Epithelial cell of esophagus (primary cell): ENCODE measurements at regions not wholly inside any gene's neighbourhood (a gene's known extent, or its start where the extent isn't known, plus 50 kb on each side); places are given as distances from the start of the nearest gene placed in this dataset.
A peak's percentile ranks its signal among the peaks of the same experiment; 100 is the strongest.

Experiments used
- DNase-seq: peaks from one replicate; pipeline ENCODE4 v3.0.0; 2010; ENCODE audit warnings: low read depth
- H3K4me3 ChIP-seq: 2 replicates; pipeline ENCODE4 v1.5.1; 2011; ENCODE audit warnings: mild to moderate bottlenecking, low read length, control low read depth
- TF ChIP-seq, protein P1 (sequence below): IDR thresholded peaks from 2 replicates; pipeline ENCODE4 v1.5.1; 2011; ENCODE audit warnings: low read depth, mild to moderate bottlenecking, low read length, control low read depth, inconsistent platforms; ENCODE audit not compliant: insufficient read depth; ENCODE audit errors: missing control alignments

DNA sequence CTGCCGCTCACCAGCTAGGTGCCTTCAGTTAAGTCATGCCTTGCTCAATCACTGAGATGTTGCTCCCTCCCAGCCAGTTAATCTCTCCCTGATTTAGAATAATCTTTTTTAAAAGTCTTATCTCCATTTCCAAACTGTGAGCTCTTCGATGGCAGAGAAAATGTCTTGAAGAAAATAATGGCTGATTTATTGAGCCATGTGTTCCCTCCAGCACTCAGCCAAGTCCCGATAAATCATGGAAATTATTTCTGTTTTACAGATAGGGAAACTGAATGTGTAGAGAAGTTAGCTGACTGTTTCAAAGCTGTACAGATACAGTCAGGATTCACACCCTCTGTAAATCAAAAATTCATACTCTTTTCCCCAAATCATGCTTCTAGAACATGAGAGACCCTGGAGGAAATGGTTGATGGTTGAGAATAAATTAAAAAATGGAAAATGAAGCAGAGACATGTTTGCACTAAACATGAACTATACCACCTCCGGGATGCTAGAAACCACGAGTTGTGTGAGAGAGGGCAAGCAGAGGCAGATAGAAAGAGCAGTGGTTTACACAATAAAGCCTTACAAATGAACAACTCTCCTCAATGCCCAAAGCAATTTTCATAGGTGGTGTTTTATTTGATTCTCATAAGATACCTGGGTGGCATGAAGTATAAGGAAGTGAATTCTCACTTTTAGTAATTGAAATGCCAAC lies 376.4 kb downstream of the PLPP3 start:
- peak; percentile 9 for DNase-seq
- H3K4me3 ChIP-seq: no peak overlapping the region
- TF ChIP-seq, protein P1, sequence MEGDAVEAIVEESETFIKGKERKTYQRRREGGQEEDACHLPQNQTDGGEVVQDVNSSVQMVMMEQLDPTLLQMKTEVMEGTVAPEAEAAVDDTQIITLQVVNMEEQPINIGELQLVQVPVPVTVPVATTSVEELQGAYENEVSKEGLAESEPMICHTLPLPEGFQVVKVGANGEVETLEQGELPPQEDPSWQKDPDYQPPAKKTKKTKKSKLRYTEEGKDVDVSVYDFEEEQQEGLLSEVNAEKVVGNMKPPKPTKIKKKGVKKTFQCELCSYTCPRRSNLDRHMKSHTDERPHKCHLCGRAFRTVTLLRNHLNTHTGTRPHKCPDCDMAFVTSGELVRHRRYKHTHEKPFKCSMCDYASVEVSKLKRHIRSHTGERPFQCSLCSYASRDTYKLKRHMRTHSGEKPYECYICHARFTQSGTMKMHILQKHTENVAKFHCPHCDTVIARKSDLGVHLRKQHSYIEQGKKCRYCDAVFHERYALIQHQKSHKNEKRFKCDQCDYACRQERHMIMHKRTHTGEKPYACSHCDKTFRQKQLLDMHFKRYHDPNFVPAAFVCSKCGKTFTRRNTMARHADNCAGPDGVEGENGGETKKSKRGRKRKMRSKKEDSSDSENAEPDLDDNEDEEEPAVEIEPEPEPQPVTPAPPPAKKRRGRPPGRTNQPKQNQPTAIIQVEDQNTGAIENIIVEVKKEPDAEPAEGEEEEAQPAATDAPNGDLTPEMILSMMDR: no peak

DNA sequence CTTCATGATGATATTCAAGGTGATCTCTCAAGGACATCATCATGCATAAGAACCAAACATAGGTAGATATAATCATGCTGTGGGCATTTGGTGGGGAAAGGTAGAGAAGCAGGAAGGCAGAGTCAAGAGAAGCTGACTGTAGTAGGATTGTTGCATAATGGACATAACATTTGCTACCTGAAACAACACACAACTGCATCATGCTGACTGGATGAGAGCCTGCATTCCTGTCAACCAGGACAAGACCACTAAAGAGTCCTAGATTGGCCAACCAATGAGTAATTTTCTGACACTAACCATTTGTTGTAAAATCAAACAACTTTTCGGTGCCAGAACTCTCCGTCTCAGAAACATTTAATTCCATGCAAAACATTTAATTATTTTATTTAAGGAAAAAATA lies 377.2 kb downstream of the PLPP3 start:
- TF ChIP-seq, protein P1: no peak
- peak; percentile 11 for DNase-seq

DNA sequence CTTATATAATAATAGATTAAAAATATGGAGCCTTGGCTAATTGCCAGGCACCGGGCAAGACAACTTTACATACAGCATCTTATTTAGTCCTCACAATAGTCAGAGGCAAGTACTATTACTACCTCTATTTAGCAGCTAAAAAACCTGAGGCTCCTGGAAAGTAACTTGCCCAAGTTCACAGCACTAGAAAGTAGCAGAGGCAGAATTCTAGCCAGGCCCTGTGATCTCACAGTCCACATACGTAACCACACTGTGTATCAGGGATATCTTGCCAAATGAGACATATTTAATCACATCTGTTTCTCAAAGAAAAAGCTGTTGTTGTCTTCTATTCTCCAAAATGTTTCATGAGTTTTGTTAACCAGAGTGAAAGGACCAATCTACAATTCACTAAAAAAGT lies 378.5 kb downstream of the PLPP3 start:
- no peak for DNase-seq
- TF ChIP-seq, protein P1: no peak
- H3K4me3 ChIP-seq: no peak overlapping the region

More for the DNA sequence above, 377.2 kb downstream of the PLPP3 start:
- no peak overlapping the region for H3K4me3 ChIP-seq

DNA sequence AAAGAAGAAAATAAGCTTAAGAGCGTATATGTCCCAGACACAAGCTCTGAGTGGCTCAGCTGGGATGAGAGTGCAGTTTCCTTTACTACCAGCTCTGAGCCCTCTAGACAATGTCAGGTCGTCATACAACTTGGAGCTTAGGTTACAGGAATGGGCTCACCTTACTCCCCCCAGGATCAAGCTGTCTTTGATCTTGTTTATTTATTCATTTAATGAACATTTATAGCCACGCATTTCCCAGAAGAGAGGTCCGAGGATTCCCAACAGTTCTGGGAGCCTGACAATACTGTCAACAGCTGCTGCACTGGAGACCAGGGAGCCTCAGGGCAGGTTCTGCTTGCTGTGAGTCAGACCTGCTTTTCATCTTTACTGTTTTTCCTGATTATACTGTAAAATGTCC lies 378.9 kb downstream of the PLPP3 start:
- H3K4me3 ChIP-seq: no peak overlapping the region
- DNase-seq: peak; percentile 56
- TF ChIP-seq, protein P1: no peak

GRCh38 chr1:56199956-56200355 lies 379.4 kb downstream of the PLPP3 start:
- TF ChIP-seq, protein P1: no peak
- no peak overlapping the region for H3K4me3 ChIP-seq
- DNase-seq: no peak

DNA sequence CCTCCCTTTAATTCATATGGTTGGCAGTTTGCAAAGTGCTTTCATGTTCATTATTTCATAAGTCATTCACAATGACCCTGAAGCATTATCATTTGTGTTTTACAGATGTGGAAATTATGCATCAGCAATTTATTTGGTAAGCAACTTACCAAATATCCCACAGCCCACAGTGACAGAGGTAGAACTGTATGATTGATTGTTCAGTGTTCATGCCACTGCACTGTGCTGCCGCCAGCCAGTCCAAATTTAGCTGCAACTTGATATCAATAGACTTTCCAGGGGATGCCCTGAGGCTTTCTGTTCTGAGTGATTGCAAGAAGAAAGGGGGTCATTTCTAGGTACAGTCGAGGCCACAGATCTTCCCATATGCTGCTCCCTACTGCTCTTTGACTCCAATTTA lies 380.3 kb downstream of the PLPP3 start:
- H3K4me3 ChIP-seq: no peak overlapping the region
- TF ChIP-seq, protein P1: no peak
- DNase-seq: no peak

- DNase-seq: peak; percentile 9
- TF ChIP-seq, protein P1: no peak
- H3K4me3 ChIP-seq: no peak overlapping the region
These were observed 381.4 kb downstream of the PLPP3 start for GRCh38 chr1:56197946-56198345.
